H9 (cell line): ENCODE measurements at regions not wholly inside any gene's neighbourhood (a gene's known extent, or its start where the extent isn't known, plus 50 kb on each side); places are given as distances from the start of the nearest gene placed in this dataset.

Source experiments
- DNase-seq: peaks from one replicate; pipeline ENCODE4 v3.0.0-alpha.2; 2017
- H2AFZ ChIP-seq: one replicate; pipeline ENCODE4 v1.6.1; 2013; ENCODE audit warnings: mild to moderate bottlenecking, low read length, control low read depth, moderate library complexity
- H2AK5ac ChIP-seq: 2 replicates; pipeline ENCODE4 v1.6.1; 2013; ENCODE audit warnings: low read length, control low read depth, mixed read lengths; ENCODE audit not compliant: insufficient read length
- H2BK120ac ChIP-seq: one replicate; pipeline ENCODE4 v1.6.1; 2013; ENCODE audit warnings: low read depth, mild to moderate bottlenecking, low read length, control low read depth, inconsistent platforms; ENCODE audit not compliant: poor library complexity, severe bottlenecking
- H2BK12ac ChIP-seq: 2 replicates; pipeline ENCODE4 v1.6.1; 2013; ENCODE audit warnings: low read length, control low read depth, mixed read lengths, low read depth; ENCODE audit not compliant: insufficient read length
- H2BK15ac ChIP-seq: 2 replicates; pipeline ENCODE4 v1.6.1; 2013; ENCODE audit warnings: low read depth, low read length, control low read depth
- H2BK20ac ChIP-seq: one replicate; pipeline ENCODE4 v1.6.1; 2013; ENCODE audit warnings: low read depth, mild to moderate bottlenecking, low read length, control low read depth, inconsistent platforms; ENCODE audit not compliant: poor library complexity, severe bottlenecking
- H2BK5ac ChIP-seq: 2 replicates; pipeline ENCODE4 v1.6.1; 2013; ENCODE audit warnings: low read length, control low read depth, mixed read lengths; ENCODE audit not compliant: insufficient read length
- H3K14ac ChIP-seq: 2 replicates; pipeline ENCODE4 v1.6.1; 2013; ENCODE audit warnings: low read length, control low read depth; ENCODE audit not compliant: insufficient read depth
- H3K18ac ChIP-seq: 2 replicates; pipeline ENCODE4 v1.6.1; 2013; ENCODE audit warnings: low read depth, mild to moderate bottlenecking, mixed read lengths, low read length, control low read depth; ENCODE audit not compliant: insufficient read length
- H3K23ac ChIP-seq: 2 replicates; pipeline ENCODE4 v1.6.1; 2013; ENCODE audit warnings: low read length, control low read depth, mixed read lengths, low read depth; ENCODE audit not compliant: insufficient read length
- H3K23me2 ChIP-seq: 2 replicates; pipeline ENCODE4 v1.6.1; 2013; ENCODE audit warnings: low read depth, mild to moderate bottlenecking, mixed read lengths, low read length, control low read depth; ENCODE audit not compliant: insufficient read length, poor library complexity, severe bottlenecking
- H3K27ac ChIP-seq: 2 replicates; pipeline ENCODE4 v1.5.1; 2013; ENCODE audit warnings: low read length, control low read depth, mixed read lengths, low read depth; ENCODE audit not compliant: insufficient read length
- H3K27me3 ChIP-seq: 2 replicates; pipeline ENCODE4 v1.6.1; 2013; ENCODE audit warnings: low read length, control low read depth, inconsistent platforms; ENCODE audit not compliant: insufficient read depth
- H3K4ac ChIP-seq: 2 replicates; pipeline ENCODE4 v1.6.1; 2013; ENCODE audit warnings: low read depth, mild to moderate bottlenecking, control low read depth, inconsistent platforms, low read length, moderate library complexity
- H3K4me1 ChIP-seq: 2 replicates; pipeline ENCODE4 v1.6.1; 2013; ENCODE audit warnings: low read length, control low read depth, inconsistent platforms; ENCODE audit not compliant: insufficient read depth
- H3K4me2 ChIP-seq: 2 replicates; pipeline ENCODE4 v1.6.1; 2013; ENCODE audit warnings: low read length, control low read depth, mixed read lengths; ENCODE audit not compliant: insufficient read length, insufficient read depth
- H3K56ac ChIP-seq: 2 replicates; pipeline ENCODE4 v1.6.1; 2013; ENCODE audit warnings: low read depth, mild to moderate bottlenecking, mixed read lengths, low read length, control low read depth; ENCODE audit not compliant: insufficient read length
- H3K79me1 ChIP-seq: 2 replicates; pipeline ENCODE4 v1.6.1; 2013; ENCODE audit warnings: low read depth, mild to moderate bottlenecking, moderate library complexity, low read length, control low read depth, inconsistent platforms; ENCODE audit not compliant: insufficient read depth, poor library complexity, severe bottlenecking
- H3K79me2 ChIP-seq: 2 replicates; pipeline ENCODE4 v1.6.1; 2013; ENCODE audit warnings: low read length, control low read depth, inconsistent platforms; ENCODE audit not compliant: insufficient read depth
- H3K9ac ChIP-seq: 2 replicates; pipeline ENCODE4 v1.6.1; 2013; ENCODE audit warnings: low read length, control low read depth, mixed read lengths; ENCODE audit not compliant: insufficient read length; ENCODE audit errors: extremely low read depth
- H3K9me3 ChIP-seq: one replicate; pipeline ENCODE4 v1.6.1; 2013; ENCODE audit warnings: low read depth, low read length, inconsistent platforms; ENCODE audit not compliant: control insufficient read depth
- H3T11ph ChIP-seq: one replicate; pipeline ENCODE4 v1.6.1; 2013; ENCODE audit warnings: mild to moderate bottlenecking, low read length, control low read depth, inconsistent platforms
- H4K20me1 ChIP-seq: one replicate; pipeline ENCODE4 v1.6.1; 2013; ENCODE audit not compliant: control insufficient read depth, insufficient read length, insufficient read depth
- H4K5ac ChIP-seq: 2 replicates; pipeline ENCODE4 v1.6.1; 2013; ENCODE audit warnings: low read depth, mild to moderate bottlenecking, mixed read lengths, low read length, control low read depth; ENCODE audit not compliant: insufficient read length
- H4K8ac ChIP-seq: replicated peaks from 2 replicates; pipeline ENCODE4 v1.6.1; 2013; ENCODE audit warnings: low read length, control low read depth, mixed read lengths, low read depth; ENCODE audit not compliant: insufficient read length
- H4K91ac ChIP-seq: 2 replicates; pipeline ENCODE4 v1.6.1; 2013; ENCODE audit warnings: low read depth, mild to moderate bottlenecking, moderate library complexity, mixed read lengths, low read length, control low read depth; ENCODE audit not compliant: insufficient read length
- H3K27ac Mint-ChIP-seq, 3 experiments: 2 replicates in 2 of 3; 3 replicates in 1 of 3; pipeline ENCODE4 v1.8.0; 2020 to 2021; ENCODE audit warnings: mixed read lengths in 3 of 3, mild to moderate bottlenecking in 1 of 3, moderate library complexity in 1 of 3
- H3K27me3 Mint-ChIP-seq: 2 replicates; pipeline ENCODE4 v1.8.0; 2021; ENCODE audit warnings: low read depth, mild to moderate bottlenecking, moderate library complexity, mixed read lengths
- H3K36me3 Mint-ChIP-seq, 3 experiments: 2 replicates in 2 of 3; 3 replicates in 1 of 3; pipeline ENCODE4 v1.8.0; 2020 to 2021; ENCODE audit warnings: low read depth in 3 of 3, mixed read lengths in 3 of 3; ENCODE audit not compliant: insufficient read depth in 1 of 3
- H3K4me1 Mint-ChIP-seq, 2 experiments: 2 replicates each; pipeline ENCODE4 v1.8.0; 2020; ENCODE audit warnings: mixed read lengths in 2 of 2
- H3K4me3 Mint-ChIP-seq, 2 experiments: 2 replicates in 1 of 2; 3 replicates in 1 of 2; pipeline ENCODE4 v1.8.0; 2020 to 2021; ENCODE audit warnings: mild to moderate bottlenecking in 2 of 2, mixed read lengths in 2 of 2, moderate library complexity in 1 of 2
- H3K9me3 Mint-ChIP-seq, 2 experiments: 2 replicates in 1 of 2; 3 replicates in 1 of 2; pipeline ENCODE4 v1.8.0; 2020; ENCODE audit warnings: mild to moderate bottlenecking in 2 of 2, mixed read lengths in 2 of 2, moderate library complexity in 1 of 2
- WGBS: extraction: QIAGEN DNeasy Blood & Tissue Kit; methylation state at CpG from one replicate; pipeline ENCODE4 v1.1.7; 2013; ENCODE audit warnings: missing lambda C conversion rate, low lambda C conversion rate, mixed read lengths; ENCODE audit not compliant: insufficient read length; ENCODE audit errors: extremely low coverage; 5-methylcytosine and 5-hydroxymethylcytosine counted together
- TF ChIP-seq, protein P1 (sequence below): fragments of 200-600 bp; sonication (generic); conservative IDR thresholded peaks from 3 replicates; pipeline ENCODE4 v1.8.0; 2021; ENCODE audit warnings: antibody characterized with exemption, mild to moderate bottlenecking

DNA sequence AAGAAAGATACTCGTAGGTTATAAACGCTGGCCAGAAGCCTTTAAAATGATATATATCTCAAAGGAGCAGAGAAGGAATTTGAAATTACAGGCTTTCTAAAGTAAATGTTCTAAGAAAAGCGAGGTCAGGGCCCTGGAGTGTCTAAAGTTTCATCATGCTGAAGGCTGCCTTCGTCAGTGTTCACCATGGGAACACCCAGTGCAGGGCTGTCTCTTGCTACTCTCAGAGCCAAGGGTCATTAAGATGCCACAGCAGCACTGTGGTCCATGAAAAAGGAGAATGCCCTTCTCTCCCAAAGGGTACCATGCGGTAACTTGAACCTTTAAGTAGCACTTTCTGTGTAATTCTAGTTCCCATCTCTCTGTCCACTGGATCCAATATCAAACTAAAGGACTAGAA, 174.5 kb upstream of the NWD2 start:
- Histone ChIP-seq H3K27ac (no peak overlapping the region), H2AFZ (no peak overlapping the region), H3K4me2 (no peak overlapping the region), H3K9me3 (no peaks in the 10 kb centered on the region), H2AK5ac (no peak overlapping the region), H4K8ac (no peak overlapping the region), H3K9ac (no peak overlapping the region), H4K91ac (no peak overlapping the region), H3K79me2 (no peaks in the 10 kb centered on the region), H3K18ac (no peak overlapping the region), H3K4ac (no peak overlapping the region), H2BK120ac (no peak overlapping the region), H3K56ac (no peak overlapping the region), H4K5ac (no peak overlapping the region), H3K79me1 (no peaks in the 10 kb centered on the region), H3K23ac (no peak overlapping the region), H2BK20ac (no peak overlapping the region), H3K23me2 (no peaks in the 10 kb centered on the region), H2BK5ac (no peak overlapping the region), H2BK12ac (no peak overlapping the region), H4K20me1 (no peaks in the 10 kb centered on the region), H3K27me3 (no peaks in the 10 kb centered on the region), H3K4me1 (no peaks in the 10 kb centered on the region), H3T11ph (no peak overlapping the region), H3K14ac (no peak overlapping the region), H2BK15ac (no peak overlapping the region)
- WGBS = no CpG with 5 or more reads among the region's 5 CpGs
- H3K36me3 Mint-ChIP-seq = no peaks in the 10 kb centered on the region
- DNase-seq = no peak
- H3K4me1 Mint-ChIP-seq = no peaks in the 10 kb centered on the region
- H3K27me3 Mint-ChIP-seq = peaks cover 2% of the 10 kb centered on the region; the same call in 1 of the 2 replicates
- TF ChIP-seq, protein P1, sequence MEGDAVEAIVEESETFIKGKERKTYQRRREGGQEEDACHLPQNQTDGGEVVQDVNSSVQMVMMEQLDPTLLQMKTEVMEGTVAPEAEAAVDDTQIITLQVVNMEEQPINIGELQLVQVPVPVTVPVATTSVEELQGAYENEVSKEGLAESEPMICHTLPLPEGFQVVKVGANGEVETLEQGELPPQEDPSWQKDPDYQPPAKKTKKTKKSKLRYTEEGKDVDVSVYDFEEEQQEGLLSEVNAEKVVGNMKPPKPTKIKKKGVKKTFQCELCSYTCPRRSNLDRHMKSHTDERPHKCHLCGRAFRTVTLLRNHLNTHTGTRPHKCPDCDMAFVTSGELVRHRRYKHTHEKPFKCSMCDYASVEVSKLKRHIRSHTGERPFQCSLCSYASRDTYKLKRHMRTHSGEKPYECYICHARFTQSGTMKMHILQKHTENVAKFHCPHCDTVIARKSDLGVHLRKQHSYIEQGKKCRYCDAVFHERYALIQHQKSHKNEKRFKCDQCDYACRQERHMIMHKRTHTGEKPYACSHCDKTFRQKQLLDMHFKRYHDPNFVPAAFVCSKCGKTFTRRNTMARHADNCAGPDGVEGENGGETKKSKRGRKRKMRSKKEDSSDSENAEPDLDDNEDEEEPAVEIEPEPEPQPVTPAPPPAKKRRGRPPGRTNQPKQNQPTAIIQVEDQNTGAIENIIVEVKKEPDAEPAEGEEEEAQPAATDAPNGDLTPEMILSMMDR = no peak
- no peaks in the 10 kb centered on the region; a peak in 1 of 5 replicates for H3K9me3 Mint-ChIP-seq
- no peak overlapping the region for H3K27ac Mint-ChIP-seq
- no peak overlapping the region for H3K4me3 Mint-ChIP-seq
